Kidney tubule cell (primary cell): ENCODE measurements at regions not wholly inside any gene's neighbourhood (a gene's known extent, or its start where the extent isn't known, plus 50 kb on each side); places are given as distances from the start of the nearest gene placed in this dataset.

Source experiments
- DNase-seq: peaks from one replicate; pipeline ENCODE4 v3.0.0-alpha.2; 2018; ENCODE audit warnings: low spot score

- DNase-seq: no peak
Measured at GRCh38 chr13:38519229-38519911, 167.5 kb upstream of the FREM2 start.

DNA sequence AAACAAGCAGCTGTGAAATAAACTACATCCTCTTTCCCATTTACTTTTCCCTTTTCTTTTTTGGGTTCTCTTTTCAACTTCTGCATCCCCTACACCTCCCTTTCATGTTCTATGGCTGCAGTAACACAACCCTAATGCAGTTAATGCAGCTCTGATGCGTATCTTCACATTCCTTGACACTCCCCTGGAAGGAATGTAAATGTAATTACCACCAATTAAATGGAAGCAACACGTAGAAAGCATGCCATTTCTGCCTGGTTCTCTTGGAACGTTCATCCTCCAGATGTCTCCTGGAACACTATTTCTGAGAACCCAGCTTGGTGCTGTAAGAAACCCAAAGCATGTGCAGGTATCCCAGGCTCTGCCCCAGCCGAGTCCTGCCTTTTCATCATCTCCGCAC lies 166.8 kb upstream of the FREM2 start:
- DNase-seq: no peak

DNA sequence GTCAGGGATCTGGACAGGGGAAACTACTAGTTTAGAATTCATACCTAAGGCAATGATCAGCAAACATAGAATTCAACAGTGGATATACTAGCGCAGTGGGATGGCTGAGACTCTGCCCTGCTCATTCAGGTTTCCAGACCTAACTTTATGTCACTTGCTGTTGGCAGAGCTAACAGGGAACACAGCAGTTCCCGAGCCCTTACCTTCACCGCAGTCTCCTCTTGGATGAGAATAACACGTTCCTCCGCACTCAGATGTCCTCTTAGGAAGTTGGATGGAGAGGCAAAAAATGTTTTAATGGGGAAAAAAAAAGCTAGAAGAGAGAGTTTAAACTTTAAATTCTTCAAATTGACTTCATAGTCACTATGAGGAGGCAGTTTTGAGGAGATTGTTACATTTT lies 159.7 kb upstream of the FREM2 start:
- no peak for DNase-seq

DNA sequence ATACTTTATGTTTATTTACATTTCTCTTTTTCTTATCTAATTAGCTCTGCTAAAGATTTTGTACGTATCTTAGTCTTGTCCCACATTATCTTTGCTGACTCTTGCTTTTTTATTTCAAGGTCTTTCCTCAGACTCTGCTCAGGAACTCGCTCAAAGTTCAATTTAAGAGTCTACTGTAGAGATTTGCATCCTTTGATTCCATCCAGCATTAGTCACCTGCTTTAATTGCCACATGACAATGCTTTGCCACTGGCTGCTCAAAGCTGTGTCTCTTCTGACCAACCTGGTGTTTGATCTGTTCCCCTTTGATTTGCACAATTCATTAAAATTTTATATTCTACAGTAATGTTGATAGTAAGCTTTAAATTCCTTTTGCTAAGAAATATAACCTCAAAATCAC lies 157.9 kb upstream of the FREM2 start:
- DNase-seq: peak; percentile 14

DNA sequence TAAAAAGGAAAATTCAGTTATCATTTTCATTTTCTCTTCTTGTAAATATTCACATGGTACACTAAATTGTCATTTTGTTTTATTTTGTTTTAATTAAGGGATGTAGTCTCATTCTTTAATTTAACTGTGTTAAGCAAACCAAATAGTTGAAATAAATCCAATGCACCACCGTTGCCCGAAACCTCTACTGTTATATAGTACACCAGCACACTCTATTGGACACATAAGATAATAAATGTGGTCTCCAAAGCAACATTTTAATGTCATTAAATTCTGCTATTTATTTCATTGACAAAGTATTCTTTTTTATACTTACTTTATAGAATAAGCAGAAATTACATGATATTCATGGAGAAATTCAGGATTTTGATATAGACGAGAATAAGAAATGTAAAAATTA lies 156.4 kb upstream of the FREM2 start:
- DNase-seq: peak; percentile 8

GRCh38 chr13:38535261-38535660 lies 151.6 kb upstream of the FREM2 start:
- DNase-seq: no peak

GRCh38 chr13:38537051-38537450 lies 149.8 kb upstream of the FREM2 start:
- DNase-seq: no peak

DNA sequence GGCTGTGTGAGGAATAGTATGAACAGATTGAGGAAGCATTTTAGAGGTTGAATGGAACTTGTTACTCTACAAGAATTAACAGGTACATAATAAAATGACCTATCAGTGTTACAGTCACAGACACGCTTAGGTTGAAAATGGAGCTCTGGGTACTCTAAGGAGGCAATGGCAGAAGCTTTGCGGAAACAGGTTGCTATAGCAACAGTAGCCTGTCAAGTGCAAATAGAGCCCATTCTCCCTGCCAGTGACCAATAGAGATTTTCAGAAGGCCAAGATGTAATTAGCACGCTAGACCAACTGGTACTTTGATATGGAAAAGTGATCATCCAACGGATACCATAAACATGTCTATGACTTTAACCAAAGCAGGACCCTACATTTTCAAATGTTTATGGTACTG lies 148.5 kb upstream of the FREM2 start:
- DNase-seq: no peak

DNA sequence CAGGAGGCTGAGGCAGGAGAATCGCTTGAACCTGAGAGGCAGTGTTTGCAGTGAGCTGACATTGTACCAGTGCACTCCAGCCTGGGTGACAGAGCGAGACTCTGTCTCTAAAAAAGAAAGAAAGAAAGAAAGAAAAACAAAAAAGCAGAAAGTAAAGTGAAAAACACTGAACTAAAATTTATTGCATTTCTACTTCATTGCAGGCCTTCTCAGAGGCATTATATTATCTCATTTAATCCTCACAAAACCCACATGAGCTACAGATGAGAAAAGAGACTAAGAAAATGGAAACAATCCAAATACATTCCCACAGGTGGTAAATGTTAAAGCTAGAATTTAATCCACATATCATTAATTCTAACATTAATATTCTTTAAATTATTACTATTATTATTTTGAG lies 147.2 kb upstream of the FREM2 start:
- no peak for DNase-seq

DNA sequence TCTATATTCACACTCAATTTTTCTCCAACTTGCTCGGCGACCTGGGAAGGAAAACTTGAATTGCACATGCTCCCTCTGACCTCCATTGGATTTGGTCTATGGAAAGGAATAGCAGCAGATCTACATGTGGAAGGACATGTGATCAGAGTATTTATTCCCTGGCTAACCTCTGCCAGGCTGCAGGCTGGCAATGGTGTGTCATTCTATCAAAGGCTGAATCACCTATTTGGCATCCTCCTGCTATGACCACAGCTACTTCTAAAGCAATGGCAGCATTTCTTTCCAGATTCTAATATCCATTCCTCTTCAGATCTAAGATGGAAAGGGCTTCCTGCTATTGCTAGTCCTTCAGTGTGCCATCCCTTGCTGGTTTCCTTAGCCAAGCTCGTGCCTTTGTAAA lies 144.3 kb upstream of the FREM2 start:
- DNase-seq: peak; percentile 86

DNA sequence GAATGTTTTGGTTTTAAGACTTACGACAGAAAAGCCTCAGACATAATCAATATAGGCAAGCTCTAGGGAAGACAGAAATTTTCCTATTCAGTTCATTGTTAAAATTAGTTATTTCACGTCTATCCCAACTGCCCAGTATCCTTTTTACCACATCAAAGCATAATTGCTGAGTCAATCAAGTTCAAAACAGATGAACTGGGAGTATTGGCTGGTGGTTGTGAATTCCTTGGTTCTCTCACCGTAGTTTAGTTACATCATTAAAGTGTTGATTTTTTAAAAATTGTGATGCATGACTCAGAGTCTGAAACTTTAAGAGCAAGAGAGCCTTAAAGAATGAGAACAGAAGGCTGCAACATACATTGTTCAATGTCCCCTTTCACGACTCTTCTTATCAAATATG lies 143.3 kb upstream of the FREM2 start:
- DNase-seq: peak; percentile 23

DNA sequence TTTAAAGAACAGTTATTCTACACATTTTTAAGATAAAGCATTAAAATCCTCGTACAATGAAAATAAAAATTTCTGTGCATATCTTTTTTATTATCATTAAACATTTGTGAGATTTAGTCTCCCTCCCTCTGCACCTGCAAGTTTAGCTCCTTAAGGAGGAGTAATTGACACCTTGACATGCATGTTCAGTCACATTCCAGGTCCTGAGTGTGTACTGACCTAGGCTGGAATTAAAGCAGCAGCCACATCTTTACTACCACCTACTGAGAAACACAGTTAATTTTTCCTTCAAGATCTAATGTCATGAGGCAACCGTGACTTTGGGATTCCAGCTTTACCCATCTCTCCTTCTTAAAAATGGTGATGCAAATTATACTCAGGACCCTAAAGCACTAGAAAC lies 123.1 kb upstream of the FREM2 start:
- no peak for DNase-seq

- peak; percentile 4 for DNase-seq
Measured at GRCh38 chr13:38564256-38565150, 122.4 kb upstream of the FREM2 start.

GRCh38 chr13:38566023-38566422 lies 120.9 kb upstream of the FREM2 start:
- DNase-seq: no peak

GRCh38 chr13:38566519-38566918 lies 120.4 kb upstream of the FREM2 start:
- DNase-seq: no peak

DNA sequence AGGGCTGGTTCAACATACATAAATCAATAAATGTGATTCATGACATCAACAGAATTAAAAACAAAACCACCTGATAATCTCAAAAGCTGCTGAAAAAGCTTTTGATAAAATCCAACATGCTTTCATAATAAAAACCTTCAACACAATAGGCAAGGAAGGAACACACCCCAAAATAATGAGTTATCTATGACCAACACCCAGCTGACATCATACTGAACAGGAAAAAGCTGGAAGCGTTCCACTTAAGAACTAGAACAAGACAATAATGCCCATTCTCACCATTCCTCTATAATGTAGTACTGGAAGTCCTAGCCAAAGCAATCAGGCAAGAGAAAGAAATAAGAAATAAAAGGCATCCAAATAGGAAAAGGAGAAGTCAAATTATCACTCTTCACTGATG lies 116.2 kb upstream of the FREM2 start:
- no peak for DNase-seq

DNA sequence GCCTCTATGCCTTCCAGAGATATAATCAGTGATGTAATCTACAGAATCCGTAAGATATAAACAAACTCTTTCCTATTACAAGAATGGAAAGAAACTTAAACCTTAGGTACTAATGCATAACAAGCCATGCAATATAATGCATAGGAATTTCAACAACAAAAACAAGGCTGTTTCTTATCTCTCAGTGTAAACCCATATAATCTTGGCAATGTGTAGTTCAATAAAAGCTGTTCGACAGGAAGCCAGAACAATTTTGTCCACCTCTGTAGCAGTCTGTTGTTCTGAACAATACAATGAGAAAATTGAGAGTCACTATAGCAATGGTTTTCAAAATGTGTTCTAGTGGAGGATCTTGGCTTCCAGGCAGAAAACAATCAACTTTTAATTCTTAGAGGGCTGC lies 111.5 kb upstream of the FREM2 start:
- no peak for DNase-seq

GRCh38 chr13:38577048-38577447 lies 109.8 kb upstream of the FREM2 start:
- no peak for DNase-seq

DNA sequence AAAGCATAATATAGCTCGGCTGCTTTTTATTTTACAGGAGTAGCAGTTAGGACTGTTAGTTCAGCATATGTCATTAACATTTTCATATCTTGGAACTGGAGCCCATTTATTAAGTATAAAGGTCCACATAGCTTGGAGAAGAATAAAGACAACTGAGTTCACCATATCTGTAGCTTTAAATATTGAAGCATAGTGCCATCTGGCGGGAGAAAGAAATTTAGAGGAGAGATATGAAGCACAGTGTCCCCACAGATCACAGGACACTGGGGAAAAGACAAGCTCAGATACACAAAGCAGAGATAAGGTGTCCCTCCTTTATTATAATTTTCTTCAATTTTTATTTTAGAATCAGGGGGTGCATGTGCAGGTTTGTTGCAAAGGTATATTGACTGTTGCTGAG lies 104.7 kb upstream of the FREM2 start:
- peak; percentile 58 for DNase-seq

DNA sequence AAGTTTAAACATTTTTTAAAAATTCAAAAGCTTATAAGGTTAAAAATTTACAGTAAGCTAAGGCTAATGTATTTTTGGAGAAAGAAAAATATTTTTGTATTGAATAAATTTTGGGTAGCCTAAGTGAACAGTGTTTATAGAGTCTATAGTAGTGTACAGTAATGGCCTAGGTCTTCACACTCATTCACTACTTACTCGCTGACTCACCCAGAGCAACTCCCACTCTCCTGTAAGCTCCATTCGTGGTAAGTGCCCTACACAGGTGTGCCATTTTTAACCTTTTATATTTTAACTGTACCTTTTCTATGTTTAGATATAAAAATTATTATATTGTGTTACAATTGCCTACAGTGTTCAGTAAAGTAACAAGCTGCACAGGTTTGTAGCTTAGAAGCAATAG lies 96.6 kb upstream of the FREM2 start:
- DNase-seq: no peak

GRCh38 chr13:38590796-38591507 lies 95.9 kb upstream of the FREM2 start:
- no peak for DNase-seq

DNA sequence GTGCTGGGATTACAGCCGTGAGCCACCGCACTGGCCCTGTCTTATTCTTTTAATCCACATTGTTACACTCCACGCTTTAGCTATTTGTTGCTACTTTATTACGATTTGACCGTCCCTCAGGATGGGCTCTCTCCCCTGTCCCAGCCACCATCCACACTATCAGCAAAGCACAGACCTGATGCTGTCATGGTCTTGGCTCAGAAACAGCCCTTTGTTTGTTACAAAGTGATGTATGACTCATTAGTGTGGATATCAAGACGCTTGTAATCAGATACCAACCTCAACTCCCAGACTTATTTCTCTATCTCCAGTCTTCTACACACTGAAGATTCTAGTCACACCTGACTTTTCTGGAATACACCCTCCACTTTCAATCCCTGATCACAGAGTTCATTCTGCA lies 84.6 kb upstream of the FREM2 start:
- peak; percentile 25 for DNase-seq
